ENCODE measurements at regions not wholly inside any gene's neighbourhood (a gene's known extent, or its start where the extent isn't known, plus 50 kb on each side); places are given as distances from the start of the nearest gene placed in this dataset.

DNA sequence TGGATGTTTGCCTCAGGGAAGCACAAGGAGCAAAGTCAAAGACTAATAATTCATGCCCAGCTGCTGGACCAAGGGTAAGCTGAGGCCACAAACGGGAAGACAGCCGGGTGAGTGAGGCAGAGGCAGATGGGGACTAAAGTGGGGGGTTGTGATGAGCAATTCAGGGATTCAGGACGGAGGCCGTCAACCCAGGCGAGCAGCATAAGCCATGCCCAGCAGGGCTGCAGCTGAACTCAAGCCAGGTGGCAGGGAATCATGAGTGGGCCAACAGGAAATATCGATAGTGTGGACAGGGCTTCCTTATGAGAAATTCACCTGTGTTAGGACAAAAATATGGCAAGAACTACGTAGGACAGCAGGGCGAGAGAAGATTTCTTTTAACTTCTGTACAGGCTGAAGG, 246.8 kb downstream of the CDC5L start:
- DNase-seq (ENCODE audit: low read depth in 3 of 3), result no peak

DNA sequence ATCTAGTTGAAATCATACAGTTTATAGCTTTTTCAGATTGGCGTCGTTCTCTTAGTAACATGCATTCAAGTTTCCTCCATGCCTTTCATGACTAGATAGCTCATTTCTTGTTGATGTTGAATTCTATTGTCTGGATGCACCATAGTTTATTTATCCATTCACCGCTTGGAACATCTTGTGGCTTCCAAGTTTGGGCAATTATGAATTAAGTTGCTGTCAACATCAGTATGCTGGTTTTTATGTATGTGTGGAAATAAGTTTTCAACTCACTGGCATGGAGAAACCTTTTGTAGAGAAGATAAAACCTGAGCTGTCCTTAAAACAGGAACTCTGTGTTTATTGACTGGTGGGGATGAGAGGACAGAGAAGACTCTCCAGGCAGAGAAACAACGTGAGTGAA, 248.0 kb downstream of the CDC5L start:
- DNase-seq (ENCODE audit: low read depth in 3 of 3), result no peak

DNA sequence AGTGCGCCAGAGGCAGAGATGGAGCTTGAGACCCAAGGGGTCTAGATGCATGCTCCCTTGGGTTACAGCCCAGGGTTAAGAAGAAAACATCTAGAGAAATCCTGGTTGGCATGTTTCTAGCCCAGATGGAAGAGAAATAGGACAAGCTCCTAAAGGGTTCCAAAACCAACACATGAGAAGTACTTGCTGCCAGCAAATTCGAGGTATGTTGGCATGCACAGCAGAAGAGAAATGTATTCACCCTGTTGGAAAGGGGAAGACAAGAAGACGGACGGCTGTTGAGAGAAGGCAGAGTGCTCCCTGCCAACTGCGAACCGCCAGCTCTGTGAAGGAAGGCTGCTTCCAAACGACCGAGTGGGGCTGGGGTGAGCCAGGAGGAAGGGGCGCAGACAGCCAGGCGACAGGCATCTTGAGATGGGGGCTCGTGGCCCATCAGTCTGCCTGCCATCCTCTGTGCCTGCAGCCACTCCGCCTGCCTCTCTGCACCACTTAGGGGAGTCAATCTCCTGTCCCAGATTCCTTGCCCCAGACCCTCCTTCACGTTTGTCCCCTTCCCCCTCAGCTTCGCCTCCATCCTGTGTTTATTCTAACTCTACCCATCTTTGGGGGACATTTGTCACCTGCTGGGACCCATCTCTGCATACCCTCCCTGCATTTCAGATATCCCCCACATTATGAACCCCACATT, 249.2 kb downstream of the CDC5L start:
- no peak for DNase-seq (ENCODE audit: low read depth in 3 of 3)

DNA sequence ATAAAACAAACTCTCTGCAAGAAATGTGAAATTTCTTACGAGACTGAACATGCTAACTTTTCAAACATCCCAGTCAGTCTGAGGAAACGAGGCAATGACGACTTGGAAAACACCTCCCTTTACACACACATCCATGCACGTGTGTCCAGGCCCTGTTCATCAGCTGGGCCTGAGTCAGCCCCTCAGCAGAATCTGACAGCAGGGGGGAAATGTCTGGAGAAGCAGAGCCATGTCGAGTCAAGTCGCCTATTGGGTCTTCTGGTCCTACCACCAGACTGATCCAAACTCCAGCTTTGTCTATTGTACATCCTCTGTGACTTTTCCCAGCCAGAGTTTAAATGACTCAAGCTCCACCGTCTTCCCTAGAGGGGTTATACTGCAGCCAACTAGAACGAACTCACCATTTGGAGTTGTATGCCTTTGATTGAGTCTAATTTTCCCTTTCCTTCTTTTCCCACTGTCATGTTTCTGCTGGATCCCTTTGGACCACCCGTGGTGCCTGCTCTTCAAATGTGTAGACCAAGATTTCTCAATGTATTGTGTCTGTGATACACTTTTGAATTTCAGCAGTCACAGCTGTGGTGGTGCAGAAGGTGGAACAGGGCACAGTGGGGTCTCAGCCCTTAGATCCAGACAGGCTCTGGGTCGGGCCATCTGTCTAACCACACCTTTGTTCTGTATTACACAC, 254.0 kb downstream of the CDC5L start:
- DNase-seq (ENCODE audit: low read depth in 3 of 3), result no peak

DNA sequence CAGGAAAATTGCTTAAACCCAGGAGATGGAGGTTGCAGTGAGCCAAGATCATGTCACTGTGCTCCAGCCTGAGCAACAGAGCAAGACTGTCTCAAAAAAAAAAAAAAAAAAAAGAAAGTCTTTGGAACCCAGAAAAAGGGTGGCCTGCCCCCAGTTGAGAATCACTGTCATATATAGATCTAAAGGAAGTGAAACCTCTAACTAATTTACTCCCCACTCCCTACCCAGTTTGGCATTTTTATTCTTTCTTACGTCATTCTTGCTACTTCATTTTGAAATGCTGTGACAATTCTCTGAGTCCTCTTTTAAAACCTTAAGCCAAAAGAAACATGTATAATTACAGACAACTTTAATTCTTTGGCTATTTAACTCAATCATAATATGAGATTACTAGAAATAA, 254.8 kb downstream of the CDC5L start:
- DNase-seq (ENCODE audit: low read depth in 3 of 3), result no peak

DNA sequence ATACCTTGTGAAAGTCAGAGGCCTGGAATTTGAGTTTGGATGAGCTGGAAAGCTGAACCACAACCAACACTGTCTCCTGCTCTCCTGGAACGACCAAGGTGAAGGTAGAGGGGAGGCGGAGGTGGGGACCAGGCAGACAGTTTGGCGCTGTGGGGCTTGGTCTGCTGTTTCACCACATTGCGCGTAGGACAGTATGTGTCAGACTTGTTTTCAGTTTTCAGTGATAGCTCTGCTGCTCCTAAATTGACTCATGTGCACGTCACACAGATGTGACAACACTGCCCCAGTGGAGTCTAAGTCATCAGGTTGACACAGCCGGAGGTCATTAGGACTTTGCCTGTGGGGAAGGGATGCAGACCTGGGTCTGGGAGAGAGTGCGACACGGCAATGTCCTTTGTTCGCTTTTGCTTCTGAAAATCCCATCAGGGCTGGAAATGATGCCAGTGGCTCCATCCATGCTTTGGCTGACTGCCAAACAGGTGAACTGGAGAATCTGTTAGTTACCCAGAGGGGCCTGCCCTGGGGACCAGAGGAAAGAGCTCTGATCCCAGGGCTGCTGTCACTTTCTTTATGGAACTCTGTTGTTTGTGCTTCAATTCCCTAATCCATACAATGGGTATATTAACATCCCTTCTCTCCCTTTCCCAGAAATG, 255.5 kb downstream of the CDC5L start:
- no peak for DNase-seq (ENCODE audit: low read depth in 3 of 3)

DNA sequence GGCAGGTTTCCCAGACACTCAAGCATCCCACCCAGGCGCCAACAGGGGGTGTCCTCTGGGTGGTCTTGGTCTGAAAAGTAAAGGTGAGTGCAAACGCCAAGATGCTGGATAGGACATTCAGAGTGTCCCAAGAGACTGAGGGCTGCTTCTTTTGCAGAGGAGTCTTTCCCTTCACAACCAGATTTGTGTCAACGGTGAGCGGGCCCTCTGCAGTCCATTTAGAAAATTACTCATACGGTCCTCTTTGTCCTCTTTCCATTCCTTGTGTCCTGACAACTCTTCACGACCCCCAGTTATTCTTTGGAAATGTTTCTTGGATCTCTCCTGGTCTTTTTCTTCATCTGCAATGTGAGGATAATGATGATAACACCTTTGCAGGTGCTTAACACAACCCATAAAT, 257.8 kb downstream of the CDC5L start:
- no peak for DNase-seq (ENCODE audit: low read depth in 3 of 3)

DNA sequence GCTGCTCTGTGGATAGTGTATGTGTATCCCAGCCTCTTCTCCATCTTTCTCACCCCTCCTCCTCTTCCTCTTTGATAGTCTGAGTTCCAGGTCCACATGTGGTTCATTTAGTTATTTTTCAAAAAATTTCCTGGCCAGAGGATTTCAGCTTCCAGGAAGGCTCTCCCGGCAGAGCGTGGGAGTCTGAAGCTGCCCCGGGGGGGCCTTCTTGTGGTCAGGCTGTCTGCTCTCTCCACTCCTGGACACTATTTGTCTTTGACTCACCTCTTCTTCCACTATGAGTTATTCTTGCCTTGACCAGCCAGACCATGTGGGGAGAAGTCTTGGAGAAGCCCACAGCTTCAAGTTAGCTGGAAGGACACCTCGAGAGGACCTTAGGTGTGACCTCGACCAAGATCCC, 258.8 kb downstream of the CDC5L start:
- DNase-seq (ENCODE audit: low read depth in 3 of 3), result no peak

DNA sequence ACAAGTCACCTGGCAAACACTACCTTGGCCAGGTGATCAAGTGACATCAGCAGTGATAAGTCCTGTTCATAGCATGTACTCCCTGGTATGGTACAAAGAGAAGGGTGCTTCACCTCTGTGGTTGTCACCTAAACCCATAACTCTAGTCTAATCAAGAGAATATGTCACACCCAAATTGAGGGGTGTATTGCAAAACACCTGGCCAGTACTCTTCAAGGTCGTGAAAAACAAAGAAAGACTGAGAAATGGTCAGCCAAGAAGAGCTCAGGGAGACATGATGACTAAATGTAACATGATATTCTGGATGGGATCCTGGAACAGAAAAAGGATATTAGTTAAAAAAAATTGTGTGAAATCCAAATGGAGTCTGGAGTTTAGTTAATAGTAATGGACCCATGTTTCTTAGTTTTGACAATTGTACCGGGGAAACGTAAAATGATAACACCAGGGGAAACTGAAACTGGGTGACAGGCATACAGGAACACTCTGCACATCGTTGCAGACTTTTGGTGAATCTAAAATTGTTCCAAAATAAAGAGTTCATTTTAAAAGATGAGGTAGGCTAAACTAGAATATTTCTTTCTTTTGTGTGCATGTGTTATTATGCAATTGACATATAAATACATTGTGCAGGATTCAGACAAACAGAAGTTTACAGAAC, 262.0 kb downstream of the CDC5L start:
- no peak for DNase-seq (ENCODE audit: low read depth in 3 of 3)

DNA sequence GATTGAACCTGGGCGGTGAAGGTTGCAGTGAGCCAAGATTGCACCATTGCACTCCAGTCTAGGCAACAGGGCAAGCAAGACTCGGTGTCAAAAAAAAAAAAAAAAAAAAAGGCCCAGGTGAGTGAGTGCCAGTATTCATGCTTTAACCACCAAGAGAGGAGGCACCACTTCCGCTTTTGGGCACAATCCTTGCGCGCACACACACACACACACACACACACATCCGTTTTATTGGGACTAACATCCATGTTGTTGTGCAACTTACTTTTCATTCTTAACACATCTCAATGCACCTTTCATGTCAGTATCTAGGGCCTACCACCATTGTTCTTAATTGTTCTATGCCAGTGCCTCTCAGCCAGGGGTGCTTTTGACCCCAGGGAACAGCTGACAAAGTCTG, 263.0 kb downstream of the CDC5L start:
- no peak for DNase-seq (ENCODE audit: low read depth in 3 of 3)

DNA sequence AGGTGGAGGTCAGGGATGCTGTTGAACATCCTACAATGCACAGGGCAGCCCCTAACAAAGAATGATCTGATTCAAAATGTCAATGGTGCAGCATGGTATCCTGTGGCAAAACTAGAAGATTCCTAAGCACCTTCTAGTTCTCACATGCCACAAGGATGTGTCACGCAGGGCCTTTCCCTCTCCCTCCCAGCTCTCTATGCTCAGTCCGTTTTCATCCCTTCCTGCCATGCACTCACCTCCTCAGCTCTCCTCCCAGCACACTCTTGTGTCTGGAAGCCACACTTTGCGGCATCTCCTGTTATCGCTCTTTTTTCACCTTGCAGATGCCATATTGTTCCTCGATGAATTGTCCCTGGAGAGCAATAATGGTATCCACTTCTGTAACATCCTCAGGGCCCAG, 263.4 kb downstream of the CDC5L start:
- no peak for DNase-seq (ENCODE audit: low read depth in 3 of 3)

DNA sequence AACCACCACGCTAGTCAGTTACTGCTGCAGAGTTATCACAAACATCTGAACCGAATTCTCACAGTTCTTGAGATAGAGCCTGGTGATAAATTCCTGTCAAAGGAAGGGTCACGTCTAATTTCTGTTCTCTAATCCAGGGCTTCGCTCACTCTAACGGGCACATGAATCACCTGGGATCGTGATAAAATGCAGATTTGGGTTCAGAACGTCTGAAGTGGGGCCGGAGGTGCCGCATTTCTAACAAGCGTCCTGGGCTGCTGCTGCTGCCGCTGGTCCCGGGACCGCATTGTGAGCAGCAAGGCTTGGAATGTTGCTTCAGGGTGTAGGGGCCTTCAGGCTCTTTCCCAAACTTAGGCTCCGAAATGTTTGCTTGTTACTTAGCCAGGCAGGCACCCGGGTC, 264.1 kb downstream of the CDC5L start:
- DNase-seq (ENCODE audit: low read depth in 3 of 3), result no peak

DNA sequence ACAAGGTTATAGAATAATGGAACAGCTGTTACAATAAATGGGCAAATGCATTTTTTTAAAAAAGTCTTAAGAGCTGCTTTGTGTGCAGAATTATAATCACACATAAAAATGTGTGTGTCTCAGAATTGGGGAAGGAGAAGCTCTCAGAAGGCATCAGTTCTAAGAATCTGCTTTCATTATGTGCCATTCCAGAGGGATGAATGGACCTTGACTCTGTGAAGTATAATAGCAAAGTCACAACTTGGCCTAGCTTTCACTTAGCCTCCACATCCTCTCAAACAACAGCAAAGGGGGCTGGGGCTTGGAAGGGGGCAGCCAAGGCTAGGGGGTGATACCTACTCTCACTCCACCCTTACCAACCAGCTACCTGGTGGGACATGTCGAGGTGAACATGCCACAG, 265.0 kb downstream of the CDC5L start:
- no peak for DNase-seq (ENCODE audit: low read depth in 3 of 3)

DNA sequence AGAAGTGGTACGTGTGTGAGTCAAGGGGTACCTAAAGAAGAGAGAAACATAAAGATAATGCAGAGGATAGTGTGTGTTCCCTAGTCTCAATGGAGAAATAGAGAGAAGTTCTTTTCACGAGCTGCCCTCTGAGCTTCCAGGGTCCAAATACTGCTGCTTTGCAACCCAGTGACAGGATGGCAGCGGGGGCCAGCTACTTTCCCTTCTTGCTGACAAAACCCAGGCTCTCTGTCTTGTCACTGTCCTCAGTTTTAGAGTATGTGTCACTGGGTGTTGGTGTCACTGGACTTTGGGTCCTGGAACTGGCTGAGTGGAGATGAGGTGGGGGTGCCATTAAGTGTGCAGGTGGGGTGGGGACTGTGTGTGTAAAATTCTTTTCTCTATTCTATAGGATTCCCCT, 265.6 kb downstream of the CDC5L start:
- DNase-seq (ENCODE audit: low read depth in 3 of 3), result no peak

DNA sequence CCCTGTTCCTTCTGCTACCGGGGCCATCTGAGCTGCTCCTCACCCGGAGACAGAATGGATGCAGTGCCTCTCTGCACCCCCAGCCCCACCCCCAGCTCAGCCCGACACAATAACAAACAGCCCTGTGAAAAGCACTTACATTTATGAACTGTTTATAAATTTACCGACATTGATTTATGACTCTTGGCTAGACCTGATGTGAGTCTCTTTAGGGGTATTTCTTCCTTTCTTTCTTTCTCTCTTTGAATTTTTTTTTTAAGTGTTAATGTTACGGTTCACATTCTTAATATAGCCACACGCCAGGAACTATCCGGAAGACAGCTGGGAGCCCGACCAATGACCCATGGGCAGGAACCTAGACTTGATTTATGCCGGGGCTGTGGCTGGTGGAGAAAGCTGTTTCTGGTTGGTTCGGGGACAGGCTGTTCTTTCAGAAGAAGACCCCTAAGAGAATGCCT, 266.3 kb downstream of the CDC5L start:
- DNase-seq (ENCODE audit: low read depth in 3 of 3), result no peak

DNA sequence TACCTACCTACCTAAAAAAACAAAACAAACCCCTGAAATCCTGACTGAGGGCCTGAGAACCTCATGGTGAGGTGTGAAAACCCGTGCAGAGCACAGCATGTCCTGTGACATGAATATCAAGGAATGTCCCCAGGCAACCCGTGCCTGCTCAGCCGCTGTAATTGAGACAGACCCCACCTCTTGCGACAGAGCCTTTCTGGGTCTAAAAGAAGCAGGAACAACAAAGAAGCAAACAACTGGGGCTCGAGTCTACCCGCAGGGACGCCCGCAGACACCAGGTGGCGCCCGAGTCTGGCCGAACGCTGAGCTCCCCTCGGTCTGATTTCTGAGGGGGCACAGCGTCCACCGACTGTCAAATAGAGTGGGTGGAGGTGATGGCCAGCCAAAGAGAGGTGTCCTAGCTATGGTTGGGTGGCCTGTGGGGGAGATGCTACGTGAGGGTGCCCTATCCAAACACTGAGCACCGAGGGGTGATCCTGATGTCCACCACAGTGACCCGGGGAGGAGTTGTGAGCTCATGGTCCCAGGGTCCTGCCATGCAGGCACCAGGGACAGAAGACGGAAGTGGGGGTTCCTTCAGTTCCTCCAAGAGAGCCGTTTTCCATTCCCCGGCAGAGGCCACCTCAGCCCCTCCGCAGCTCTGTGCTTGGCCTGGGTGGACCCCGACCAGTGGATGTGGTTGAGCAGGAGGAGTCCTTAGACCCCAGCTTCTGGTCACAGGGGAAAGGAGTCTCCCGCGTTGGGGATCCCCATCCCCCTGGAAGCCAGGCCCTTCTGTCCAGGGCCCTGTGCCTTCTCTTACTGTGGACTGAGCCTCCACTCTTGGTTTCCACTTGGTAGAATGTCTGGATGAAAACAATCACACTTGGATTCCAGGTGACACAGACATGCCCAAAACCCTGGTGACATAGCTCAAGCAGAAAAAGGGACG, 268.2 kb downstream of the CDC5L start:
- peak; percentile 45 to 65 (median 51) for DNase-seq (ENCODE audit: low read depth in 3 of 3)

DNA sequence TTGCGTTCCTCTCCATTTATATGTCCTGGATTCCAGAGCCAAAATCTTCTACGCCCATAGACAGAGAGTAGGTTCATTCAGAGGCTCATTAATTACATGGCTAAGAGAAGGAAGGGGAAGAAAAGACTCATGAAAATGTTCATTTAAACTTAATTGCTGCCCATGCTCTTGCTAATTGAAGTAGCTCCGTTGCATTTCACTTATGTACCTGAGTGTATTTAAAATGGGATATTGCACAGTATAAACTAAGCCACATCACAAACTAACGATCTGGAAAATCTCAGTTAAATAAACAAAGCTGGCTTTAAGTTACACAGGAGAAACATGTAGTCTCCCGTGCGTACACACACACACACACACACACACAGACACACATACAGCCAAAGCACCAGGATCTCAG, 269.2 kb downstream of the CDC5L start:
- no peak for DNase-seq (ENCODE audit: low read depth in 3 of 3)

DNA sequence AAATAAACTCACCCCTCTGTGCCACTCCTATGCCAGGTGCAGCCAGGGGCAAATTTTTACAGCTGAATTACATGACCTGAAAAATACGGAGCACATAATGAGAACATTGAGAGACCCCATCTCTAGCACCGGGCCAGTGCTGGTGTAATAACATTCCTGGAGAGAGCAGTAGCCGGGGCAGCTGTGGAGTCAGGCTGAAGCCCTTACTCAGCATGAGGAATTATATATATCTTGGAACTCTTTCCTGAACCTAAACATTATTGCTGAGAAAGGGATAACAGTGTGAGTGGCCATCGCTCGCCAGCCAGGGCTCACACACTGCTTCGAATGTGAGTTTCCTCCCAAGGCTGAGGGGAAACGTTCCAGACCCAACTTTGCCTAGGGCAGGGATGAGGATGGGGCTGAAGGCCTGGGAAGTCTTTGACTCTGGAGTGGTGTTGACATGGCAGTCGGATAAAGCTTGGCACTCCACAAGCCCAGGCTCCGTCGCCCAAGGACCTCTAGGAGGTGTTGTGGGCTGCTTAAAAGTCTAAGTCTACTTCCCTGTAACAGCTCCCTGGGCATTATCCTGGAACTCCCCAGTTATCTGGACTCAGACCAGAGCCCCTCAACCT, 269.8 kb downstream of the CDC5L start:
- no peak for DNase-seq (ENCODE audit: low read depth in 3 of 3)

DNA sequence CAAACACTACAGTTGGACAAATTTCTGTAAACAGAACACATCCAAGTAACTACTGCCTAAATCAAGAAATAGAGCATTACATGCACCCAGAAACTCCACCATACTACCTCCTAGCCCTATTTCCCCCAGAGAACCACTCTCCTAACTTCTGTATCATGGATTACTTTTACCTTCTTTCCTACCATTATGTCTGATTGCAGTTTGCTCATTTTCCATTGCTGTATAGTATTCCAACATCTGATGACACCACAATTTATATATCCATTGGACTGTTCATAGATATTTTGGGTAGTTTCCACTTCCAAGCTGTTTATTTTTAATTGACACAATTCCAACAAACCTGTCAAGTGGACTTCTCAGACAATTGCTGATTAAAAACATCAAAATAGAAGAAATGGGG, 271.1 kb downstream of the CDC5L start:
- no peak for DNase-seq (ENCODE audit: low read depth in 3 of 3)

DNA sequence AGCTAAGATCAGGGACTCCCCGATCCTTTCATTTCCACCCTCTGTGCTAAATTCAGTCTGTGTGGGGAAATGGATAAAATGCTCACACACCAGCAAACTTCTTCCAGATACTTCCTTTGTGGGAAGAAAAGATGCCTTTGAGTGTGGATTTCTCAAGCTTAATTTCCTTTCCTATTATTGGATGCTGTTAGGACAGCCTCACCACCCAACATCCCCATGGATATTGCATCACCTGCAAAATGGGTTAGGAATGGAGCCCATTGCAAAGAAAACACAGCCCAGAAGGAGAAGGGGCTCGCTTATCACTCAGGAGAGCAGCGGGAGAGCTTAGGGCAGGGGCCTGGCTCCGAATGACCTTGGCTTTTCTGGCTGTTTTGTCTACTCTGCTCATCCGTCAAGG, 272.2 kb downstream of the CDC5L start:
- DNase-seq (ENCODE audit: low read depth in 3 of 3), result no peak

DNA sequence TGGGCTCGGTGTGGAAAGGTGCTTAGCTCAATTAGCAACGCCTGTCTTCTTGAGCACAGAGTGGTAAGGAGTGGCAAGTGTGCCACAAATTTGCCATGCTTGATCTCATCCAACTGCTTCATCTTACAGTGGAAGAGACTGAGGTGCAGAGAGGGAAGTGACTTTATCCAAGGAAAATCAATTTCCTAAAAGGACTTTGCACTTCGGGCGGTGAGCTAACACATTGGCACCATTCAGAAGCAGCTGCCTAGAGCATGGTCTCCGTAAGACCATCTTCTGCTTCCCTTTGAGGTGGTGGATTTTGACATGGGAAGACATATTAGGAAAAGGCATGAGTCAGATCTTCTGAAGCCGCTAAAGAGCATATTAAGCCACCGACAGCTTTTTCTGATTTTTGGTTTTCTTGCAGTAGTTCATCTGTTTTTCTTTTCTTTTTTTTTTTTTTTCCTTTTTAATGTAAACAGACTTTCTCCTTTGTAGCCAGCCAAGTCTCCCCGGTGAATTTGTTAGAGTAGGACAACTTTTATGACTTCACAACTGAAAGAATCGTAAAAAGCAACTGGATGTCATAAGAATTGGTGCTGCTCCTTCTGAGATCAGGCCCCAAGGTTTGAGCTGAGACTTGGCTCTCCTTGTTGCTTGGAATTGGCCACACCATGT, 273.2 kb downstream of the CDC5L start:
- no peak for DNase-seq (ENCODE audit: low read depth in 3 of 3)

All from stimulated activated CD4-positive, alpha-beta T cell treated with anti-CD3 and anti-CD28 coated beads, TNF-alpha, amount 100 ng/mL, for 4 hours (primary cell).